GM19452 (cell line): ENCODE measurements at regions not wholly inside any gene's neighbourhood (a gene's known extent, or its start where the extent isn't known, plus 50 kb on each side); places are given as distances from the start of the nearest gene placed in this dataset.

ENCODE experiments used
- ATAC-seq: cut with Tn5 transposase; IDR thresholded peaks from one replicate; pipeline ENCODE4 v1.9.1; 2021; ENCODE audit not compliant: unreplicated experiment

DNA sequence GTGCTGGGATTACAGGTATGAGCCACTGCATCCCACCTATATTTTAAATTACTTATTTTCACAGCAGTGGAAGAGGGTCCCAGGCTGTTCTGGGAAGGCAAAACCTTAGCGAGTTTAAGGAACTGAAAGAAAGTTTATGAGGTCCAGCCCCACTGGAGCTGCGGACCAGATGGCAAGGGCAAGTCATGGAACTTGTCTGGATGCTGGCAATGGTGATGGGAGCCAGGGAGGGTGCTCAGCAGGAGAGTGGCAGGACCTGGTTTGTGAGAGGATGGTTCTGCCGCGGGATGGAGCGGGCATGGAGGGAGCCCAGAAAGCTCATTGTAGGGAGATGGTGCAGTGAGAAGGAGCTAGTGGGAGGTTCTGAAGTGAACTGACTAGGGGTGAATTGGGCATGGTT is 50.6 kb upstream of the SLC45A1 start:
- ATAC-seq: no peak

GRCh38 chr1:8266436-8267165 is 51.3 kb upstream of the SLC45A1 start:
- no peak for ATAC-seq

DNA sequence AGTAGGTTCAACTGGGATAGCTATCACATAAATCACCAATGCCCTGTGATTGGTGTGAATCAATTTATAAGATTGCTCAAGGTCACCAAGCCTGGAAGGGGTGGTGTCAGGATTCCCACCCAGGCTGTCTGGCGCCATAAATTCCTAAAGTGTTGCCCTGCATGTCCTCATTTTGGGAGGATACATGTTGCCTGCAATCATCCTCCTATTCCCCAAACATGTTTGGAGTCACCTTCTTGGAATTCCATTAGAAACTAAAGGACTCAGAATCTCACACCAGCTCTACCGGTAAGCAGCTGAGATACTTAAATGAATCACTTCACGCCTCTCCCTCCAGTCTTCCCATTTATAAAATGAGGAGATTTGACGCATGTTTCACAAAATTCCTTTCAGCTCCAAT is 54.1 kb upstream of the SLC45A1 start:
- no peak for ATAC-seq

DNA sequence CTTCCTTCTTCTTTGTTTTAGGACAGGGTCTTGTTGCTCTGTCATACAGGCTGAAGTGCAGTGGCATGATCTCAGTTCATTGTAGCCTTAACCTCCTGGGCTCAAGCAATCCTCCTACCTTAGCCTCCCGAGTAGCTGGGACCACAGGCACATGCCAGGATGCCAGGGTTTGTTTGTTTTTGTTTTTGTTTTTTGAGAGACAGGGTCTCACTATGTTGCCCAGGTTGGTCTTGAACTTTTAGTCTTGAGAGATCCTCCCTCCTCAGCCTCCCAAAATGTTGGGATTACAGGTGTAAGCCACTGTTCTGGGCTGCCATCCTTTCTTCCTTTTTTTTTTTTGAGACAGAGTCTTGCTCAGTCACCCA is 56.5 kb upstream of the SLC45A1 start:
- ATAC-seq: no peak

DNA sequence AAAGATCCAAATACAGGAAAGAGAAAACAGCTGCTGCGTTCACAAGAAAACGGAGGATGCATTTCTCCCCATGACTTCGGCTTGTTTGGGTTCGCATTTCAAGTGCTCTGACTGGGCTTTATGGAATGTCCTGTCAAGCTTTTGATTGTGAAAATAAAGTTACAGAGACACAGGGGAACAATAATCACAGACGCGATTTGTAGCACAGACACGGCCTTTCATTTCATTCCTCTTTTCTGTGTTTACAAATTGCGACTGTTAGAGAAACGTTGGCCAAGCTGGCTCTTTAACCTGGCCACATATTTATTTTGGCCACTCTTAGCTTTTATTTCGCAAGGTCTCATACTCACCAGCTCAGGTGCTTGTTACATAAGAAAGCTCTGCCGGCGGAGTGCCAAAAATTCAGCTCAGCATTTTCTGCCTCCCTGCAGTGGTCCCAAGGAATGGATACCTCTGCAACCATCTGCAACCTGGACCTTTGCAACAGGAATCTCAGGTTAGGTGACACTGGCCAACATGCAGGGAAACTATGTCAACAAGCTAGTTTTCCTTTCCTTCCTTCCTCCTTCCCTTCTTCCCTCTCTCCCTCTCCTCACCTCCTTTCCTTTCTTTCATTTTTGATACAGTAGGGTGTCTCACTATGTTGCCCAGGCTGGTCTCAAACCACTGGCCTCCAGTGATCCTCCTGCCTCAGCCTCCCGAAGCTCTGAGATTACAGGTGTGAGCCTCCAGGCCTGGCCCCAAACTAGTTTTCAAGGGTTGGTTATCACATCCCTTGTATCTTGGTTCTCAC is 58.2 kb upstream of the SLC45A1 start:
- no peak for ATAC-seq

GRCh38 chr1:8257621-8258020 is 60.3 kb upstream of the SLC45A1 start:
- no peak for ATAC-seq

- ATAC-seq: no peak
Measured at GRCh38 chr1:8256321-8256720, 61.6 kb upstream of the SLC45A1 start.

DNA sequence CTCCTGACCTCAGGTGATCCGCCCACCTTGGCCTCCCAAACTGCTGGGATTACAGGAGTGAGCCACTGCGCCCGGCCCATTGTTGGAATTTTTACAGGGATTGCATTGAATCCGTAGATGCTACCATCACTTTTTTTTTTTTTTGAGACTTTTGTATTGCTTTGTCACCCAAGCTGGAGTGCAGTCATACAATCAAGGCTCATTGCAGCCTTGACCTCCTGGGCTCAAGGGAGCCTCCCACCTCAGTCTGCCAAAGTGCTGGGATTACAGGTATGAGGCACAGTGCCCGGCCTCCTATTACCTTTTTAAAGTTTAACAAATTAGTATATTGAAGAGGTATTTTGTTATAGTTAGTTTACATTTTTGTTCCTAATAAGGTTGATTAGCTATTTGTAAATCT is 62.2 kb upstream of the SLC45A1 start:
- ATAC-seq: no peak

DNA sequence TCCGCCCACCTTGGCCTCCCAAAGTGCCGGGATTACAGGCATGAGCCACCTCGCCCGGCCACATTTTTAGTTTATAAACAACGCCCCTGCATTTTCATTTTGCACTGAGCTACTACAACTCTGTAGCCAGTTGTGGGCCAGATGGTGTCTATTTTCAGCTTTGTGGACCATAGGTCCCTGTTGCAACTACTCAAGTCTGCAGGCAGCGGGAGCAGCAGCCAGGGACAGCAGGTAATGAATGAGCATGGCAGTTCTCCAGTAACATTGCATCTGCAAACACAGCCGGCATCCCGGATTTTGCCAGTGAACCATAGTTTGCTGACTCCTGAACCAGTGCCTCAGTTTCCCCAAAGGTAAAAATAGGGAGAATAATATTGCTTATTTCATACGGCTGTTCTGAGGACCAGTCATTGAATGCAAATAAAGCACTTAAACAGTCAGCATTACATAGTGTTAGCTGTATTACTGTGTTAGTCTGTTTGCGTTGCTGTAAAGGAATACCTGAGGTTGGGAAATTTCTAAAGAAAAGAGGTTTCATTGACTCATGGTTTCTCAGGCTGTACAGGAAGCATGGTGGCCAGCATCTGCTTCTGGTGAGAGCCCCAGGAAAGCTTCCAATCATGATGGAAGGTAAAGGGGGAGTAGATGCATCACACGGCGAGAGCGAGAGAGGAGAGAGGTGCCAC is 65.5 kb upstream of the SLC45A1 start:
- no peak for ATAC-seq

DNA sequence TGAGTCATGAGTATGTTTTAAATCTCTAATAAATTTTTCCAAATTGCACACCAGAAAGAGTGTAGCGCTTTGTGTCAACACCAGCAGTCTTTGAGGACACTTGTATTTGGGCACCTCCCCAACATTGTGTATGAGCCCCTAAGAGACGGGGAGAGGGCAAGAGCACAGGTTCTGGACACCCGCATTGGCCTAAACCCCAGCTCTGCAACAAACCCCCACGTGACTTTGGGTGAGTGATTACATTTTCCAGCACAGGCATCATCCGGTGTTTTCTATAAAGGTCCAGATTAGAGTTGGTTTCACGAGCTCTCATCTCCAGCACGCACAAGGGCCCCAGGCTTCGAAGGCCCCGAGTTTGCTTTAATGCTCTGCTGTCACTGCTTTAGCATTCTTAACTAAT is 66.3 kb upstream of the SLC45A1 start:
- ATAC-seq: no peak

GRCh38 chr1:8249838-8250237 is 68.1 kb upstream of the SLC45A1 start:
- no peak for ATAC-seq

- no peak for ATAC-seq
Measured at GRCh38 chr1:8247811-8248436, 70.0 kb upstream of the SLC45A1 start.

DNA sequence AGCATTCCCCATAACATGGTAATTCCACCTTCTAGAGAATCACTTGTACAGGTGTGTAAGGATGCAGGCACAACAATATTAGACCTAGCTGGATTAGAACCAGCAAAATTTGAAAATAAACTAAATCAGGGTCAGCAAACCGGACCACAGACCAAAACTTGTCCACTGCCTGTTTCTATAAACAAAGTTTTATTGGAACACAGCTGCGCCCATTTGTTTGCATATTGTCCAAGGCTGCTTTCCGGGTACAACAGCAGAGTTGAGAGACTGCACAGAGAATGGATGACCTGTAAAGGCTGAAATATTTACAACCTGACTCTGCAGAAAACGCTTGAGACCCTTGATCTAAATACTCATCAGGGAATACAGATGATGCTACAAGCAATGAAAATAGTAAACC is 73.6 kb upstream of the SLC45A1 start:
- no peak for ATAC-seq

- no peak for ATAC-seq
Measured at GRCh38 chr1:8242498-8242897, 75.4 kb upstream of the SLC45A1 start.

DNA sequence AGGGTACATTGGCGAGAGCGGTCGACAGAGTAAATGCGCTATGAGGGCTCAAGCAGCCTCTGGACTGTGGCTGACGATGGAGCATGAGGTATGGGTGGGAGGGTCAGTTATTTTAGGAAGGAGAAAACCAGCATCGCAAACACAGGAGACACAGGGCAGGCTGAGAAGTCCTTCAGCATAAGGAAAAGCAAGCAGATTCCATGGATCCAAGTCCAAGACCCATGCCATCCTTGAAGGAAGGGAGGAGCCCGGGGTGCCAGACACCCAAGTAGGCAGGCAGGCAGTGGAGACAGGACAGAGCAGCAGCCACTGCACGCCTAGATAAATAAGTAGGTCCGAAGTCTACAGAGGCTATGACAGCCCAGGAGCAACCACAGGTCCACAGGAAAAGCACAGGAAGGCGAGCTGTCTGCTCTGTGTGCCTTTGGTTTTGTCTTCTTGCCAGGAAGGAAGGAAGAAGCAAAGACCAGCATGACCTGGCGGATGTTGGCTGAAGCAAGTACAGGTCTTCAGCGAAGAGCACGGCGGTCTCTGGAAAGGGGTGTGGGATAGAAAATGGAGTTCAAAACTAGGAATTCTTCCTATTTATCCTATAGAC is 76.4 kb upstream of the SLC45A1 start:
- no peak for ATAC-seq

GRCh38 chr1:8239306-8240023 is 78.4 kb upstream of the SLC45A1 start:
- no peak for ATAC-seq

DNA sequence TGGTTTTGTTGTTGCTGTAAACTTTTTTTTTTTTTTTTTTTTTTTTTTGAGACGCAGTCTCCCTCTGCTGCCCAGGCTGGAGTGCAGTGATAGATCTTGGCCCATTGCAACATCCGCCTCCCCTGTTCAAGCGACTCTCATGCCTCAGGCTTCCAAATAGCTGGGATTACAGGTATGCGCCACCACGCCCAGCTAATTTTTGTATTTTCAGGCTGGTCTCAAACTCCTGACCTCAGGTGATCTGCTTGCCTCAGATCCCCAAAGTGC is 78.9 kb upstream of the SLC45A1 start:
- ATAC-seq: no peak

DNA sequence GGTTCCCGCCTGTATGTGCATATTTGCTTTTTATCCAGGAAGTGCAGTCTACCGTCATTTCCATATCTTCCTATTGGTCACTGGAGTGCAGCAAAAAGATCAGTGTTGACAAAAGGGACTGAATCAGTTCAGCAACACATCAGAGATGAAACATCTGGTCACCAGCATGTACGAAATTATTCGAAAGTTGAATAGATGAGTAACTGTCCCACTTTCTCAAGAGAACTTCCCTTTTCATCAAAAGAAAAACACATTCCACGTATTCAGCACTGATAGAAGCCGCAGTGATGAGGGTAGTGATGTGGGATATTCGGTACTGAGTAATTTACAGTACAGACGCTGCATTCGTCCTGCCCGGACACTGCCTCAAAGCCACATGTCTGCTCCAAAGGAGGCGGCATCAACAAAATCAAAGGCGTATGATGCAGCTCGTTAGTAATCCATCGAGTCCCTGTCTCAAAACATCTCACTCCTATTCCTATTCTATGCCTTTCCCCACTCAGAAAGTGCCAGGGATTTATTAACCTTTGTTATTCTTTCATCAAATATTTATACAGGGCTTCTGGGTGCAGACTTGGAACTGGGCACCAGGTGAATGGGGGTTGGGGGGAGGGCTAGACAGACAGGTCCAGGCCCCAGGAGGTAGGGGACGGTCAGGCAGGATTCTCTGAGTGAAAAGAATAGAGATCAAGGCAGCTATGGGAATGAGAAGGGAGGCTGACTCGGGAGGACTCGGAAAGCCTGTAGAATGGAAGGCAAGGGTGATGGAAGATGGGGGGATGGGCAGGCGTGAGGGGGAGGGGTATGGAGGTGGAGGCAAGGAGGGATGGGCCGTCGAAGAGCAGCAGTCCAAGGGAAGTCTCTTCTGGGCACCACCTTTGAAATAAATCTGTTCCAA is 79.5 kb upstream of the SLC45A1 start:
- ATAC-seq: no peak

DNA sequence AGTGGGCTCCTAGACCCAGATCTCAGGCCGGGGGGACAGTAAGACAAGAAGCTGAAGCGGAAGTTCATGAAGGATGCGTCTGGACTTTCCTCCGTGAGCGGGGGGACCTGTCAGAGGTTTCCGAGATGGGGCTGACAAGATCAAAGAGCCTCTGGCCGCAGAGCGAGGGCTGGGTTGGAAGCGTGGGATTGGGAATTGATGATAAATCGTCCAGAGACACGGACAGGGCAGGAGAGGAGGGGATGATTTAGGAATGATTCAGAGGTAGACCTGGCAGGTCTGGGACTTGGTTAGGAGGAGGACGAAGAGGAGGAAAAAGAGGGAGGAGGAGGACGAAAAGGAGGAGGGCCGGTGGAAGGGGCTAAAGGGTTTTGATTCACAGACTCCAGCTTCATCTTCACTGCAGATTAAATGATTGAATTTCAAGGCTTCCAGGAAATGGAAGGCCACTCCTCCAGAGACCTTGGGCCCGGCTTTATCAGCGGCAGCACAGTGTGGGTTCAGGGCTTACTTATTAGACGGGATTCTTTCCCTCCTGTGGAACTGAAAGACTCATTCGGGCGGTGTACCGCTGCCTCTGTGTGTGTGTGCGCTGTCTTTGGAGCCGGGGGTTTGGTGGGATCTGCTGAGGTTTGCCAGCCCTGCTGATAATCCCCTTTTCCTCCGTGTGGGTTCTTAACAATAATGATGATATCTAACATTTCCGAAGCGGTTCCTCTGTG is 85.7 kb upstream of the SLC45A1 start:
- no peak for ATAC-seq
